ENCODE measurements at regions not wholly inside any gene's neighbourhood (a gene's known extent, or its start where the extent isn't known, plus 50 kb on each side); places are given as distances from the start of the nearest gene placed in this dataset.
A peak's percentile ranks its signal among the peaks of the same experiment; 100 is the strongest.

- no peak for DNase-seq (ENCODE audit: low read depth)
Observed at GRCh38 chr2:205937211-205937610, 148.8 kb downstream of the INO80D start.

GRCh38 chr2:205936446-205936845 lies 149.5 kb downstream of the INO80D start:
- no peak for DNase-seq (ENCODE audit: low read depth)

GRCh38 chr2:205934443-205934842 lies 151.5 kb downstream of the INO80D start:
- peak; percentile 20 for DNase-seq (ENCODE audit: low read depth)

- no peak for DNase-seq (ENCODE audit: low read depth)
Observed at GRCh38 chr2:205932861-205933260, 153.1 kb downstream of the INO80D start.

GRCh38 chr2:205931388-205931787 lies 154.6 kb downstream of the INO80D start:
- DNase-seq (ENCODE audit: low read depth): peak; percentile 35

GRCh38 chr2:205930209-205930608 lies 155.8 kb downstream of the INO80D start:
- no peak for DNase-seq (ENCODE audit: low read depth)

- no peak for DNase-seq (ENCODE audit: low read depth)
Observed at GRCh38 chr2:205929246-205929942, 156.6 kb downstream of the INO80D start.

GRCh38 chr2:205925373-205926337 lies 160.3 kb downstream of the INO80D start:
- peak; percentile 50 for DNase-seq (ENCODE audit: low read depth)

GRCh38 chr2:205924676-205925075 lies 161.3 kb downstream of the INO80D start:
- no peak for DNase-seq (ENCODE audit: low read depth)

- DNase-seq (ENCODE audit: low read depth): no peak
Observed at GRCh38 chr2:205915130-205915524, 170.8 kb downstream of the INO80D start.

- no peak for DNase-seq (ENCODE audit: low read depth)
Observed at GRCh38 chr2:205914213-205915129, 171.5 kb downstream of the INO80D start.

- DNase-seq (ENCODE audit: low read depth): no peak
Observed at GRCh38 chr2:205913668-205914067, 172.3 kb downstream of the INO80D start.

- no peak for DNase-seq (ENCODE audit: low read depth)
Observed at GRCh38 chr2:205911306-205911705, 174.7 kb downstream of the INO80D start.

- no peak for DNase-seq (ENCODE audit: low read depth)
Observed at GRCh38 chr2:205909184-205909572, 176.8 kb downstream of the INO80D start.

- DNase-seq (ENCODE audit: low read depth): no peak
Observed at GRCh38 chr2:205908212-205909183, 177.5 kb downstream of the INO80D start.

- DNase-seq (ENCODE audit: low read depth): no peak
Observed at GRCh38 chr2:205906419-205906818, 179.6 kb downstream of the INO80D start.

GRCh38 chr2:205905576-205905975 lies 180.4 kb downstream of the INO80D start:
- no peak for DNase-seq (ENCODE audit: low read depth)

GRCh38 chr2:205904873-205905272 lies 181.1 kb downstream of the INO80D start:
- no peak for DNase-seq (ENCODE audit: low read depth)

GRCh38 chr2:205903549-205904129 lies 182.3 kb downstream of the INO80D start:
- DNase-seq (ENCODE audit: low read depth): peak; percentile 38

- DNase-seq (ENCODE audit: low read depth): no peak
Observed at GRCh38 chr2:205902900-205903237, 183.1 kb downstream of the INO80D start.
